ENCODE measurements at regions not wholly inside any gene's neighbourhood (a gene's known extent, or its start where the extent isn't known, plus 50 kb on each side); places are given as distances from the start of the nearest gene placed in this dataset.
"Not testable (repeated sequence)": the region's sequence is repeated elsewhere in the genome, so short reads cannot be mapped to it uniquely, and the experiment has no call there.

GRCh38 chr7:82579047-82579446 is 135.5 kb upstream of the CACNA2D1 start:
- Mint-ChIP-seq H3K27me3 (peaks cover 1% of the 10 kb centered on the region), H3K9me3 (peaks cover under 1% of the 10 kb centered on the region), H3K4me3 (no peak overlapping the region), H3K4me1 (ENCODE audit: low read depth) (no peaks in the 10 kb centered on the region), H3K36me3 (ENCODE audit: low read depth) (no peaks in the 10 kb centered on the region), H3K27ac (no peak overlapping the region)
- TF ChIP-seq, protein P1, sequence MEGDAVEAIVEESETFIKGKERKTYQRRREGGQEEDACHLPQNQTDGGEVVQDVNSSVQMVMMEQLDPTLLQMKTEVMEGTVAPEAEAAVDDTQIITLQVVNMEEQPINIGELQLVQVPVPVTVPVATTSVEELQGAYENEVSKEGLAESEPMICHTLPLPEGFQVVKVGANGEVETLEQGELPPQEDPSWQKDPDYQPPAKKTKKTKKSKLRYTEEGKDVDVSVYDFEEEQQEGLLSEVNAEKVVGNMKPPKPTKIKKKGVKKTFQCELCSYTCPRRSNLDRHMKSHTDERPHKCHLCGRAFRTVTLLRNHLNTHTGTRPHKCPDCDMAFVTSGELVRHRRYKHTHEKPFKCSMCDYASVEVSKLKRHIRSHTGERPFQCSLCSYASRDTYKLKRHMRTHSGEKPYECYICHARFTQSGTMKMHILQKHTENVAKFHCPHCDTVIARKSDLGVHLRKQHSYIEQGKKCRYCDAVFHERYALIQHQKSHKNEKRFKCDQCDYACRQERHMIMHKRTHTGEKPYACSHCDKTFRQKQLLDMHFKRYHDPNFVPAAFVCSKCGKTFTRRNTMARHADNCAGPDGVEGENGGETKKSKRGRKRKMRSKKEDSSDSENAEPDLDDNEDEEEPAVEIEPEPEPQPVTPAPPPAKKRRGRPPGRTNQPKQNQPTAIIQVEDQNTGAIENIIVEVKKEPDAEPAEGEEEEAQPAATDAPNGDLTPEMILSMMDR (IDR thresholded peaks at IDR 0.05): no peak
- CTCF ChIA-PET: no interaction called here
- POLR2A ChIA-PET: no interaction called here
- ATAC-seq (no peak), DNase-seq (no peak)
- intact Hi-C loops (cut with micrococcal nuclease): loop anchor here (10.0 kb wide), 1 partner anchor 534 kb away; no protein-coding TSS in a partner anchor

DNA sequence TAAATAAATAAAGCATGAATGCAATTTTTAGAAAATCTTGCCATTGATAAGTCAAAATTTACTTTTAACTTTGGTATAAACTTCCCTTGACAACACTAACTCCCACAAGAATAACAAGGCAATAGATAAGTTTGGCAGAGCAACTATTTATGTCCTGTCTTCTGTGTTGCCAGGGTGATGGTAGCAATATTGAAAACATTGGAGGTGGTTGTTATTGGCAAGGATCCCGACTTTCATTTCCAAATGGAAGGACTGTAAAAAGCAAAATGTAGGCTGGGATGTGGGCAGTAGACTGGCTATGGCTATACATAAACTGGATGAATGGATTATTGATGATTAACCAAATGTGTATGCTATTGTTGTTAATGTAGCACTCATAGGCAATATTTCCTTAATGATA is 134.9 kb upstream of the CACNA2D1 start:
- Mint-ChIP-seq H3K36me3 (ENCODE audit: low read depth) (no peaks in the 10 kb centered on the region), H3K27me3 (no peaks in the 10 kb centered on the region), H3K4me1 (ENCODE audit: low read depth) (no peaks in the 10 kb centered on the region), H3K9me3 (no peaks in the 10 kb centered on the region), H3K27ac (no peak overlapping the region), H3K4me3 (no peak overlapping the region)
- DNase-seq (no peak), ATAC-seq (no peak)
- TF ChIP-seq, protein P1 (IDR thresholded peaks at IDR 0.05): no peak
- POLR2A ChIA-PET: no interaction called here
- CTCF ChIA-PET: no interaction called here
- intact Hi-C loops (cut with micrococcal nuclease): loop anchor here (10.0 kb wide), 1 partner anchor 534 kb away; no protein-coding TSS in a partner anchor

DNA sequence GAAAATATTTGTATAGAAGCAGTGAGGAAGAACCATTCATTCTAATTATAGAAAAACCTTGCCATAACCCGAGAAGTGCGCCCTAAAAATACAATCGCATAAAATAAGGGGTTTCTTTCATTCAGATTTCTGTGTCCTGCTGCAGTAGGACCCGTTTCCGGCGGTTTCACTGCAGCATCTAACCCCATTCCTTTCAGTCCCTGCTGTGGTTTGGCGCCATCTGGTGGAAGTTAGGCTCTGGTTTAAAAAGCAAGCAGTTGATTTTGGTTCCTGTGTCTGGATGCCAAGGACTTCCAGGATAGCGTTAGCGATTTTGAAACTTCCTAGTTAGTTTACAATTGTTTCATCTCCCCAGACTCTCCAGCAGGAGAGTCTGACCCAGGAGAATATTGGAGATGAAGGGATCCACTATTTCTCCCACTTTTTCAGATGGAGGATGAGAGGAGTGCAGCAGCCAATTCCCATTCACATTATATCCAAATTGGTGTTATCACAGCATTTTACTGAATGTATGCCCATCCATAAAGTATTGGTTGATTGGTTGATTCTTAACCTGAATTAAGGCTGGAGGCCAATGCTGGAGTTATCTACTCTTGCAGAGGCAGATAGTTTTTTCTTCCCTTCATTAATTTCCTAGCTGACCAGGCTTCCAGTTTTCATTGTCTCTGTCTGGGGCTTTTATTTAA is 128.8 kb upstream of the CACNA2D1 start:
- CTCF ChIA-PET: interaction anchor here (0.7 to 2.3 kb wide), 13 partner anchors 9 to 1089 kb away, joined by 3 to 19 read pairs (median 4); no protein-coding TSS in a partner anchor
- DNase-seq: peak; percentile 88
- Mint-ChIP-seq H3K4me1 (ENCODE audit: low read depth) (peaks cover 4% of the 10 kb centered on the region), H3K27ac (no peak overlapping the region), H3K36me3 (ENCODE audit: low read depth) (no peaks in the 10 kb centered on the region), H3K27me3 (peaks cover 2% of the 10 kb centered on the region), H3K4me3 (no peak overlapping the region), H3K9me3 (no peaks in the 10 kb centered on the region)
- TF ChIP-seq, protein P1 (IDR thresholded peaks at IDR 0.05): peak; percentile 85
- ATAC-seq: peak; percentile 39
- POLR2A ChIA-PET: no interaction called here
- intact Hi-C loops (cut with micrococcal nuclease): loop anchor here (10.0 kb wide), 1 partner anchor 528 kb away; no protein-coding TSS in a partner anchor

DNA sequence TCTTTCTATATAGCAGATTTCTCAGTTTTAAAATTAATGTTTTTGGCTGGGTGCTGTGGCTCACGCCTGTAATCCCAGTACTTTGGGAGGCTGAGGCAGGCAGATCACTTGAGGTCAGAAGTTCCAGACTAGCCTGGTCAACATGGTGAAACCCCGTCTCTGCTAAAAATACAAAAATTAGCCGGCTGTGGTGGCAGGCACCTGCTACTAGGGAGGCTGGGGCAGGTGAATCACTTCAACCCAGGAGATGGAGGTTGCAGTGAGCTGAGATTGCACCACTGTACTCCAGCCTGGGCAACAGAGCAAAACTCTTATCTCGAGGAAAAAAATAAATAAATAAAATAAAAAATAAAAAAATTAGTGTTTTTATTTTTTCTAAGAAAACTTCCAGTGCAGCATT is 127.5 kb upstream of the CACNA2D1 start:
- CTCF ChIA-PET: interaction anchor here (0.9 to 2.3 kb wide), 7 partner anchors 15 to 1088 kb away, joined by 3 to 19 read pairs (median 4); no protein-coding TSS in a partner anchor
- POLR2A ChIA-PET; H3K9me3 Mint-ChIP-seq; ATAC-seq; H3K36me3 Mint-ChIP-seq (ENCODE audit: low read depth); H3K4me3 Mint-ChIP-seq; H3K27ac Mint-ChIP-seq; H3K27me3 Mint-ChIP-seq; H3K4me1 Mint-ChIP-seq (ENCODE audit: low read depth); DNase-seq: not testable (repeated sequence)
- intact Hi-C loops (cut with micrococcal nuclease): loop anchor here (10.0 kb wide), 1 partner anchor 526 kb away; no protein-coding TSS in a partner anchor

GRCh38 chr7:82567841-82568240 is 124.3 kb upstream of the CACNA2D1 start:
- intact Hi-C loops (cut with micrococcal nuclease): no loop called here
- Mint-ChIP-seq H3K27ac (no peak overlapping the region), H3K27me3 (peaks cover 3% of the 10 kb centered on the region), H3K4me1 (ENCODE audit: low read depth) (peaks cover 4% of the 10 kb centered on the region), H3K4me3 (no peak overlapping the region), H3K36me3 (ENCODE audit: low read depth) (no peaks in the 10 kb centered on the region), H3K9me3 (no peaks in the 10 kb centered on the region)
- ChIA-PET POLR2A (no interaction called here), CTCF (no interaction called here)
- TF ChIP-seq, protein P1 (IDR thresholded peaks at IDR 0.05): no peak
- DNase-seq: no peak
- no peak for ATAC-seq
